Right lobe of liver (tissue), 6 donors: ENCODE measurements at regions not wholly inside any gene's neighbourhood (a gene's known extent, or its start where the extent isn't known, plus 50 kb on each side); places are given as distances from the start of the nearest gene placed in this dataset.

Experiments used
- ATAC-seq, 4 donors: fragments of 200-7000 bp; cut with Tn5 transposase; one replicate each; pipeline ENCODE4 v1.9.1; 2020; ENCODE audit warnings: mild to moderate bottlenecking in 4 of 4, moderate library complexity in 4 of 4
- DNase-seq, 3 donors: peaks; one replicate each; pipeline ENCODE4 v3.0.0-alpha.2; 2020
- H3K27ac ChIP-seq, 3 donors: fragments of 200-600 bp; one replicate each; pipeline ENCODE4 v1.8.0; 2022
- H3K27me3 ChIP-seq, 2 donors: fragments of 200-600 bp; one replicate each; pipeline ENCODE4 v1.8.0; 2022
- H3K36me3 ChIP-seq, 4 donors: fragments of 200-600 bp; sonication (generic) in 1 of 4; one replicate each; pipeline versions ENCODE4 v1.5.1 to v1.8.0; 2017 to 2022; ENCODE audit warnings: control low read depth in 1 of 4
- H3K4me1 ChIP-seq, 4 donors: fragments of 200-600 bp; sonication (generic) in 1 of 4; one replicate each; pipeline versions ENCODE4 v1.5.1 to v1.8.0; 2017 to 2022; ENCODE audit warnings: control low read depth in 1 of 4
- H3K4me3 ChIP-seq, 3 donors: fragments of 200-600 bp; one replicate each; pipeline ENCODE4 v1.8.0; 2022
- H3K9me3 ChIP-seq, 4 donors: fragments of 200-600 bp; sonication (generic) in 1 of 4; one replicate each; pipeline versions ENCODE4 v1.5.1 to v1.8.0; 2017 to 2022; ENCODE audit warnings: control low read depth in 1 of 4
- POLR2A ChIP-seq: fragments of 450-650 bp; IDR thresholded peaks from one replicate; pipeline ENCODE4 v1.6.1; 2017; ENCODE audit warnings: antibody characterized with exemption, mild to moderate bottlenecking
- WGBS: methylation state at CpG from one replicate; pipeline ENCODE4 v1.1.6; 2018; ENCODE audit warnings: low coverage, low lambda C conversion rate; ENCODE audit not compliant: insufficient coverage; ENCODE audit errors: missing lambda C conversion rate; 5-methylcytosine and 5-hydroxymethylcytosine counted together
- intact Hi-C, 2 donors: fragments of 100-400 bp; cut with DNase I; formaldehyde crosslinking; loops; one replicate each; pipeline versions ENCODE4 v1.11.2 to v1.14.1; 2022
- TF ChIP-seq, protein P1 (sequence below), 4 donors: fragments of 200-600 bp in 3 of 4; fragments of 450-650 bp in 1 of 4; IDR thresholded peaks; one replicate each; pipeline versions ENCODE4 v1.5.1 to v1.8.0; 2016 to 2022; ENCODE audit warnings: antibody characterized with exemption in 4 of 4, mild to moderate bottlenecking in 2 of 4
- donor health status: DM: no; HTN: yes; CAD: no.
- donor health status: DM: no; HTN: no; CAD: no.
- donor health status: DM: no; HTN: no; CAD: no.
- donor health status: DM: no; HTN: yes; CAD: no.
- donor health status: DM: no; HTN: yes; CAD: no.

GRCh38 chr2:111656436-111656835 is 227.6 kb downstream of the ANAPC1 start:
- Histone ChIP-seq H3K27ac (no peak overlapping the region), H3K27me3 (no peaks in the 10 kb centered on the region), H3K9me3 (no peaks in the 10 kb centered on the region), H3K36me3 (no peaks in the 10 kb centered on the region), H3K4me1 (peaks cover 0 to 6% (median 0%) of the 10 kb centered on the region in 4 donors), H3K4me3 (no peak overlapping the region)
- intact Hi-C loops: no loop called here
- WGBS: 80% methylated on average over 1 of the region's 9 CpGs
- ATAC-seq (no peak), DNase-seq (no peak)
- TF ChIP-seq, protein P1, sequence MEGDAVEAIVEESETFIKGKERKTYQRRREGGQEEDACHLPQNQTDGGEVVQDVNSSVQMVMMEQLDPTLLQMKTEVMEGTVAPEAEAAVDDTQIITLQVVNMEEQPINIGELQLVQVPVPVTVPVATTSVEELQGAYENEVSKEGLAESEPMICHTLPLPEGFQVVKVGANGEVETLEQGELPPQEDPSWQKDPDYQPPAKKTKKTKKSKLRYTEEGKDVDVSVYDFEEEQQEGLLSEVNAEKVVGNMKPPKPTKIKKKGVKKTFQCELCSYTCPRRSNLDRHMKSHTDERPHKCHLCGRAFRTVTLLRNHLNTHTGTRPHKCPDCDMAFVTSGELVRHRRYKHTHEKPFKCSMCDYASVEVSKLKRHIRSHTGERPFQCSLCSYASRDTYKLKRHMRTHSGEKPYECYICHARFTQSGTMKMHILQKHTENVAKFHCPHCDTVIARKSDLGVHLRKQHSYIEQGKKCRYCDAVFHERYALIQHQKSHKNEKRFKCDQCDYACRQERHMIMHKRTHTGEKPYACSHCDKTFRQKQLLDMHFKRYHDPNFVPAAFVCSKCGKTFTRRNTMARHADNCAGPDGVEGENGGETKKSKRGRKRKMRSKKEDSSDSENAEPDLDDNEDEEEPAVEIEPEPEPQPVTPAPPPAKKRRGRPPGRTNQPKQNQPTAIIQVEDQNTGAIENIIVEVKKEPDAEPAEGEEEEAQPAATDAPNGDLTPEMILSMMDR (IDR thresholded peaks at IDR 0.05): no peak
- TF ChIP-seq POLR2A: no peak

- Histone ChIP-seq H3K27me3 (no peaks in the 10 kb centered on the region), H3K9me3 (no peaks in the 10 kb centered on the region), H3K36me3 (no peaks in the 10 kb centered on the region), H3K27ac (no peak overlapping the region), H3K4me3 (no peak overlapping the region), H3K4me1 (peaks cover 0 to 6% (median 0%) of the 10 kb centered on the region in 4 donors)
- no peak for TF ChIP-seq POLR2A
- TF ChIP-seq, protein P1 (IDR thresholded peaks at IDR 0.05): no peak
- ATAC-seq: no peak
- DNase-seq: peak in 1 of 3 donors; percentile 29
- WGBS: 72% methylated on average over 10 of the region's 11 CpGs
- intact Hi-C loops: no loop called here
These were observed 227.1 kb downstream of the ANAPC1 start for GRCh38 chr2:111656894-111657293.

DNA sequence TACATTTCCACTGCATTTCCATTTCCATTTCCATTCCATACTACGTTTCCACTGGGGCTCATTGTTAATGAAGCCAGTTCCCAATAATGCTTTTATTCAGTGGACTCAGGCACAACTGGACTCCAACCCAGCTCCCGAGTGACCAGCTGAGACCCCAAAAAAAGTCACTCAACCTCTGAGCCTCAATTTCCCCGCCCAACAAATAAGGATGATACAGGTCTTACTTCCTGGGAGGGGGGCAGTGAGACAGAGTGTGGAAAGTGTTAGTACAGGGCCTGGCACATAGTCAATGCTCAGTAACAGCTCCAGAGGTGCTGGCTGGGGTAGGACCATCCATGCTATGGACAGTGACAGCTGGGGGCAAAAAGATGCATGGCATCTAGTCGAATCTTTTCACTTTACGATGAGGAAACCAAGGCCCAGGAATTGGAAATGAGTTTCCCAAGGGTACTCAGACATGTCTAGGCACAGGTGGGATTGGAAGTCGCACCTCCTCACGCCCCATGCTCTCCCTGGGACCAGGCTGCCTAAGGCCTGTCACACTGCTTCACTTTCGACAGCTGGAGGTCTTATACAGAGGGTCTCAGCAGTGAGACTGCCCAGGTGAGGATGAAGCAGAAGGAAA is 226.5 kb downstream of the ANAPC1 start:
- Histone ChIP-seq H3K4me1 (peaks cover 0 to 6% (median 0%) of the 10 kb centered on the region in 4 donors), H3K27ac (no peak overlapping the region), H3K27me3 (no peaks in the 10 kb centered on the region), H3K9me3 (no peaks in the 10 kb centered on the region), H3K36me3 (no peaks in the 10 kb centered on the region), H3K4me3 (no peak overlapping the region)
- WGBS: 94% methylated on average over 4 of the region's 8 CpGs
- intact Hi-C loops: no loop called here
- no peak for ATAC-seq
- TF ChIP-seq, protein P1 (IDR thresholded peaks at IDR 0.05): no peak
- TF ChIP-seq POLR2A: no peak
- DNase-seq: peak in 1 of 3 donors; percentile 22

DNA sequence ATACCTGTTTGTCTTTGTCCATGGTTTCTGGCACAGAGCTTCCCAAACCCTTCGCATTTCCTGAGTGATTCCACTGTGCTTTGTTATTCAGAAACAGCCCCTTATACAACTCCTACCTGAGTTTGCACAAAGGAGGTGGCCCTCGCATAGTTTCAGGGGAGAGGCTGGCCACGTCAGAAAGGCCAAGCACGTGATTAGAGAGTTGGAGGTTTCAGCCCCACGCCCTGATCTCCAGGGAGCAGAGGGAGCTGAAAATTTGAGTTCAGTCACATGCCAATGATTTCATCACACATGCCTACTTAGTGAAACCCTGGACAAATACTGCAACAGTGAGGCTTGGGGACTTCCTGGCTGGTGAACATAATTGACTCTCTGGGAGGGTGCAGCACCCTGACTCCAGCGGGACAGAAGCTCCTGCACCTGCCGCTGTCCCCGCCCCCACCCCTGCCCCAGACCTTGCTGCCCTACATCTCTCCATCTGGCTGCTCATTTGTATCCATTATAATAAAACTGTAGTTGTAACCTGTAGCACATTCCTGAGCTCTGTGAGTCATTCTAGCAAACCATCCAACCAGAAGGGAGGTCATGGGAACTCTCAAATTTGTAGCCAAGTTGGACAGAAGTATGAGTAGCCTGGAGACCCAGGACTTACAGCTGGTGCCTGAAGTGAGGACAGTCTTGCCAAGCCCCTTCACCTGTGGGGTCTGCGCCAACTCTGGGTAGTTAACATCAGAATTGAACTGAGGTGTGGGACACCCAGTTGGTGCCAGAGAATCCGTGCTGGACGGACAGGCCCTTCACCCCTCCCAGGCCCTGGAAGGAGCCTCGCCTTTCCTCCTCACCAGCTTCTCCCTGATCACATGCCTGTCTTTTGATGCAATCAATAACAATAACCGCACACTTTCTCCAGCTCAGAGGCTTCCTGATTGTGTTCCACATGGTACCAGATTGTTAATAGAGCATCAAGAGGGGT is 224.3 kb downstream of the ANAPC1 start:
- intact Hi-C loops: no loop called here
- H3K27me3 ChIP-seq: no peaks in the 10 kb centered on the region
- H3K36me3 ChIP-seq: no peaks in the 10 kb centered on the region
- H3K4me3 ChIP-seq: no peak overlapping the region
- TF ChIP-seq, protein P1 (IDR thresholded peaks at IDR 0.05): no peak
- TF ChIP-seq POLR2A: peak; percentile 35
- ATAC-seq (peak; percentile 89 to 95 (median 92)), DNase-seq (peak; percentile 76 to 85 (median 85))
- peaks cover 0 to 6% (median 0%) of the 10 kb centered on the region in 4 donors for H3K4me1 ChIP-seq
- H3K27ac ChIP-seq: peak overlapping the region; percentile 73 to 97 (median 84)
- H3K9me3 ChIP-seq: no peaks in the 10 kb centered on the region
- 34% methylated on average over 9 of the region's 13 CpGs for WGBS
